ENCODE measurements at regions not wholly inside any gene's neighbourhood (a gene's known extent, or its start where the extent isn't known, plus 50 kb on each side); places are given as distances from the start of the nearest gene placed in this dataset.
"Not testable (repeated sequence)": the region's sequence is repeated elsewhere in the genome, so short reads cannot be mapped to it uniquely, and the experiment has no call there.

- no peak for FAIRE-seq
- no peak for DNase-seq (ENCODE audit: low spot score)
Measured at GRCh38 chr3:72047221-72047871, 262.4 kb upstream of the PROK2 start.

GRCh38 chr3:72044231-72044855, 259.4 kb upstream of the PROK2 start:
- FAIRE-seq: no peak

DNA sequence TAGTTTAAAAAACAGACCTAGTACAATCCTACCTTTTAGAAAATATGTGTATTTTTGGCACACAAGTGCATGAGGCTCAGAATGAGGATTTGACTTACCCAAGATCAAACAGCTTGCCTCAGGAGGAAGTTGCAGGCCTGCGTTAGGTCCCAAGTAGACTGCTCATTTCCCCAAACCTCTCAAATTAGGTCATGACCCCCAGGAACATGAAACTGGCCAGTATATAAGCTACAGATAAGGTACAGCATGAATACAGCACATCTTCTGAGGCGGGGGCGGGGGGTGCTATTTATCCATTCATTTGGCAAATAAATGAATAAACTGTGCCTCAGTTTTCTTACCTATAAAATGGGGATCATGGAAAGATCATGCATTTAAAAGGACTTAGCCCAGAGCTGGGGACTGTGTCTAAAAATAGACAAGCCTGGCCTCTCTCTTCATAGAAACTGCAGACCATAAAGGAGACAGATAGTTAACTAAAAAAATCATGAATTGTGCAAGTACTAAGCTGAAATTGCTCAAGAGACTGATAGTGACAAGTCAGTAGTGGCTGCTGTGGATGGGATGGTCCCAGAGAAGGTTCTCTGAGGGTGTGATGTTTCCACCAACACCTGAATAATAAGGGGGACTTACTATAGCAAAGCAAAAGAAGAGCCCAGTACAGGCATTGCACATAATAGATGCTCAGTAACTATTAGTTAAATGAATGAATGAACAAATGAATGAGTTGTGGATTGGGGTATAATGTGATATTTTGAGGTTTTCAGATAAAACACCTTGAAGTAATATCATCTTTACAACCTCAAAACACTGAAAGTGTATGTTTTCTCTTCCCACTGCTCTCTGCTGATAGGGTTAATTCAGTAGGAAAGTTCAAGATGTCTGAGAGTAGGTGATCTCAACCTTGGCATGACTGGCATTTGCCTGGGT, 258.5 kb upstream of the PROK2 start:
- no peak for DNase-seq (ENCODE audit: low spot score)
- no peak for FAIRE-seq

More at GRCh38 chr3:72044231-72044855, 259.4 kb upstream of the PROK2 start:
- no peak for DNase-seq (ENCODE audit: low spot score)

DNA sequence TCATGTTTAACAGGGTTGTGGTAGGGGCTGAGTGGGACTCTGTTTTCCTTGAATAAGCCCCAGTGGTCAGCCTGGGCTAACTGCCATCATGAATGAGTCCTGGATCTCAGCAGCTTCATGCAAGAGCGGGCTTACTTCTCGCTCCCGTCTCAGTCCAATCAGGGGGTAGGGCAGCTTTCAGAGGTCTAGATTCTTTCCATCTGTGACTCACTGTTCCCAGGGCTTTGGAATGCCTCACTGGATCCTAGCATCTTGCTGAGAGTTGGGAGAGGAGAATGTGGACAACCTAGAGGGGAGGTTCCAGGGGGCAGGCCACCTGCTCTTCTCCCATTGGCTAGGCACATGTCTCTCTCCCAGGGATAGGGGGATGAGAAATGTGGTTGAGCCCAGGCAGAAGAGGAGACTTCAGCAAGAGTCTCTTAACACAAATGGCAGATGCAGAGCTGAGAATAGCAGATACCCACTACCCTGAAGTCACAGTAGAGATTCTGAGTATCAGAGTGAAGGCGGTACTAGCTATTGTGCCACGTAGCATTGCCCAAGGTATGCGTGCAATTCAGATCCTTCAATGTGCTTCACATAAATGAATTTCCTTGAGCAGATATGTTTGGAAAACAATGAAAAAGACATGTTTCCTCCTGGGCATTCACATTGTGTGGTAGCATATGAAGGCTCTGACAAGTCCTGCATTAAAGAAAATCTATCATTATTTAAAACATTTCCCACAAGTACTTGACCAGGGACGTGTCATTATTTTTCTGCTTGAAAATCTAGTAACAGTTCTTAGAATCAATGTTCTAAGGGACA, 257.7 kb upstream of the PROK2 start:
- DNase-seq (ENCODE audit: low spot score): peak; percentile 64
- FAIRE-seq: peak; percentile 86

DNA sequence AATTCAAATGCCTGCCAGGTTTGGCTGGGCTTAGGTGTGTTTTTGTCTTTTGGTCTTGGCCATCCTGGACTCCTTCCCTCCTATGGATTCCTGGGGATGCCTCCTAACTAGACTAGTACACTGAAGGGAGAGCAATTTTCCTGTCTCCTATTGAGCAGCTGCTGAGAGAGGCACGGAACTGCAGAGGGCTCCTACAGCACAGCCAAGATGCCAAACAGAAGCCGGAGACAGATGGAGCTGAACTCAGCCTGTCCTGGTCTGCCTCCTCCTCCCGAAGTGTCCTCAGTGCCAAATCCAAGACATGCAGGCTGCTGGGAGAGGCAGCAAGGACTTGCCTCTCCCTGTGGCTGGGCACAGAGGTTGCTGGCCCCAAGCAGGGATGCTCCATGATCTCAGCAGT, 256.6 kb upstream of the PROK2 start:
- FAIRE-seq (no peak), DNase-seq (ENCODE audit: low spot score) (no peak)

GRCh38 chr3:72041076-72041475, 256.1 kb upstream of the PROK2 start:
- DNase-seq (ENCODE audit: low spot score) (no peak), FAIRE-seq (no peak)

GRCh38 chr3:72039677-72040076, 254.7 kb upstream of the PROK2 start:
- FAIRE-seq: no peak
- DNase-seq (ENCODE audit: low spot score): no peak

DNA sequence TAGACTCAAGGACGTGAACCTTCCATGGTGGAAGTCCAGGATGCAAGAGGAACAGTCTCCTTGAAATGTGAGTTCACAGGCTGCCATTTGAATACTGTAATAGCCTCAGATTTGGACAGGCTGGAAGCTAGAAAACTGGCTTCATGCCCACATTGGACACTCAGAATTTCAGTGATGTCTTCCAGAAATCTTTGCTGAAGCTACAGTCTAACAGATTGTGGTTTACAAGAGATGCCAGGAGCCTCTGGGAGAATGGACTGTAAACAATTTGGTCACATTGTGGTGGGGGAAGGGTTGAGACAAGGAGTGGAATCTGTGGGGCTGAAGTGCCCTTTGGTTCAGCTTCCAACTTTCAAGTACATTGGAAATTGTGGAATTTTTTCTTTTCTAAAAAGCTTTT, 252.0 kb upstream of the PROK2 start:
- FAIRE-seq: no peak
- no peak for DNase-seq (ENCODE audit: low spot score)

- FAIRE-seq: no peak
- no peak for DNase-seq (ENCODE audit: low spot score)
Measured at GRCh38 chr3:72035606-72036005, 250.7 kb upstream of the PROK2 start.

- FAIRE-seq: no peak
Measured at GRCh38 chr3:72034986-72035385, 250.0 kb upstream of the PROK2 start.

GRCh38 chr3:72033666-72034428, 248.9 kb upstream of the PROK2 start:
- FAIRE-seq: no peak
- DNase-seq (ENCODE audit: low spot score): no peak

More at GRCh38 chr3:72034986-72035385, 250.0 kb upstream of the PROK2 start:
- no peak for DNase-seq (ENCODE audit: low spot score)

DNA sequence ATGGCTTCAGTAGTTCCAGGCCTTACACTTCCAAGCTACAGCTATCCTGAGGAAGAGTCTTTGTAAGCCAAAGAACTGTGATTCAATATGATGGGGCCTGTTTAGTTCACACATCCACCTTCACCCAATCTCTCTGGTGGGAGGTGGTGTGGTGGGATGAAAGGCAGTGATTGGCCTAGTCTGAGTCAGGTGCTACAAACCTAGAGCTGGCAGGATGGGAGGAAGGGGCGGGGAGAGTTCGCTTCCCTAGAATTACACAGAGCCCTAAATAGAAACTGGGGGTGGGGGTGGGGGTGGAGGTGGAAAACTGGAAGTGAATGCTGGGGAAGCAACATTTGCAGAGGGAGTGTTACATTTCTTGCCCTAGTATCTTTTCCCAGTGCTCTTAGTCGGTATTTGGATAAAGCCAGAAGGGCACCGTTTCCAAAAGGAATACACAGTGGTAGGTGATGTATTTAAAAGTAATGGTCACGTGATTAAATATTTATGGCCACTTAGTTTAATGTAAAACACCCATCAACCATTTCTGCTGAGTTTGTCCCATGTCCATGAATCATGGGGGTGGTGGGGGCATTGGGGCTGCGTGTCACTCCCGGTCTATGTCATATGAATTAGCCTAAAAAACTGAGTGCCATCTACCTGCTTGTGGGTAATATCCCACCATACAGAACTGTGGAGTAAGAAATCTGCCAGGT, 247.6 kb upstream of the PROK2 start:
- no peak for FAIRE-seq
- no peak for DNase-seq (ENCODE audit: low spot score)

GRCh38 chr3:72031581-72031980, 246.6 kb upstream of the PROK2 start:
- DNase-seq (ENCODE audit: low spot score) (peak; percentile 51), FAIRE-seq (no peak)

DNA sequence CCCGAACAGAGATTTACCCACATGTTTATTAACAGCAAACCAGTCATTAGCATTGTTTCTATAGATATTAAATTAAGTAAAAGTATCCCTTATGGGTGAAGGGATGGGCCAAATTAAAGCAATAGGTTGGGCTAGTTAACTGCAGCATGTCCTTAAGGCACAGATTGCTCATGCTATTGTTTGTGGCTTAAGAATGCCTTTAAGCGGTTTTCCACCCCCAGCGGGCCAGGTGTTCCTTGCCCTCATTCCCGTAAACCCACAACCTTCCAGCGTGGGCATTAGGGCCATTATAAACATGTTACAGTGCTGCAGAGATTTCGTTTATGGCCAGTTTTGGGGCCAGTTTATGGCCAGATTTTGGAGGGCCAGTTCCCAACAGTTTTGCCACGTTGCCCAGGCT, 245.3 kb upstream of the PROK2 start:
- FAIRE-seq; DNase-seq (ENCODE audit: low spot score): not testable (repeated sequence)

GRCh38 chr3:72028726-72029125, 243.8 kb upstream of the PROK2 start:
- DNase-seq (ENCODE audit: low spot score); FAIRE-seq: not testable (repeated sequence)

GRCh38 chr3:72028307-72028706, 243.4 kb upstream of the PROK2 start:
- not testable (repeated sequence) for FAIRE-seq; DNase-seq (ENCODE audit: low spot score)

DNA sequence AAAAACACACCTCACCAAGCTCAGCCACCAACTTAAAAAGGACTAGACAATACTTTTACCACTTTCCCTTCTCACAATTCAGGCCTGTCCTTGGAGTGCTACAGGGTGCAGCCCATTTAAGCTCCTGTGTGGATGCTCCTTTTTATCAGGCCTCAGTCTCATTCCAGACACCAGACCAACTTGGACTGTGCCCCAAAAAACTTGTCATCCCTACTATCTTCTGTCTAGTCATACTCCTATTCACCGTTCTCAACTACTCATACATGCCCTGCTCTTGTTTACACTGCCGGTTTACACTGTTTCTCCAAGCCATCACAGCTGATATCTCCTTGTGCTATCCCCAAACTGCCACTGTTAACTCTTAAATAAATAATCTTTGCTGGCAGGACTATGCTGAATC, 242.8 kb upstream of the PROK2 start:
- FAIRE-seq; DNase-seq (ENCODE audit: low spot score): not testable (repeated sequence)

DNA sequence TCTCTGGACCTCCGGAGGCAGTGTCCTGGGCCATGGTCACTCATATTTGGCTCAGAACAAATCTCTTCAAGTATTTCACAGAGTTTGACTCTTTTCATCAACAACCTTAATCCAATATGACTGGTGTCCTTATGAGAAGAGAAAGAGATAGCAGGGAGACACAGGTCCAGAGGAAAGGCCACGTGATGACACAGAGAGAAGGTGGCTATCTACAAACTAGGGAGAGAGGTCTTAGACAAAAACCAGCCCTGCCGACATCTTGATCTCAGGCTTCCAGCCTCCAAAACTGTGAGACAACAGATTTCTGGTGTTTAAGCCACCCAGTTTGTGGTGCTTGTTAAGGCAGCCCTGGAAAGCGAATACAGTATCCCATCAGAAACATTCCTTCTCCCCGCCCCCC, 237.1 kb upstream of the PROK2 start:
- FAIRE-seq (no peak), DNase-seq (ENCODE audit: low spot score) (no peak)

DNA sequence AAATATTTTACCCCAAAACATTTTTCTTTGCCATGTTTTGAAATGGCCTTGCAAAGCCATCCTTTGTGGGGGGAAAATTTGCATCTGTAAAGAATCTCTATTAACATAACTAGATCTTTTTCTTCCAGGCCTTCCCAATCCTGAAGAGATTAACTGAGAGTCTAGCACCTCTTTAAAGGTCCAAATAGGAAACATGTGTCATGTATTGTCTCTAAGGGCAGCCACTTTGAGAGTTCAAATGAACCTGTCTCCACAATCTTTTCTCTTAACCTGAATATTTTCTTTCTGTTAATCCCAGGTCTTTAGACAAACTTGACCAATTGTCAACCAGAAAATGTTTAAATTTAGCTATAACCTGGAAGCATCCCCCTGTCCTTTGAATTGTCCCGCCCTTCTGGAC, 236.6 kb upstream of the PROK2 start:
- FAIRE-seq: no peak
- DNase-seq (ENCODE audit: low spot score): no peak
